ENCODE measurements at regions not wholly inside any gene's neighbourhood (a gene's known extent, or its start where the extent isn't known, plus 50 kb on each side); places are given as distances from the start of the nearest gene placed in this dataset.

DNA sequence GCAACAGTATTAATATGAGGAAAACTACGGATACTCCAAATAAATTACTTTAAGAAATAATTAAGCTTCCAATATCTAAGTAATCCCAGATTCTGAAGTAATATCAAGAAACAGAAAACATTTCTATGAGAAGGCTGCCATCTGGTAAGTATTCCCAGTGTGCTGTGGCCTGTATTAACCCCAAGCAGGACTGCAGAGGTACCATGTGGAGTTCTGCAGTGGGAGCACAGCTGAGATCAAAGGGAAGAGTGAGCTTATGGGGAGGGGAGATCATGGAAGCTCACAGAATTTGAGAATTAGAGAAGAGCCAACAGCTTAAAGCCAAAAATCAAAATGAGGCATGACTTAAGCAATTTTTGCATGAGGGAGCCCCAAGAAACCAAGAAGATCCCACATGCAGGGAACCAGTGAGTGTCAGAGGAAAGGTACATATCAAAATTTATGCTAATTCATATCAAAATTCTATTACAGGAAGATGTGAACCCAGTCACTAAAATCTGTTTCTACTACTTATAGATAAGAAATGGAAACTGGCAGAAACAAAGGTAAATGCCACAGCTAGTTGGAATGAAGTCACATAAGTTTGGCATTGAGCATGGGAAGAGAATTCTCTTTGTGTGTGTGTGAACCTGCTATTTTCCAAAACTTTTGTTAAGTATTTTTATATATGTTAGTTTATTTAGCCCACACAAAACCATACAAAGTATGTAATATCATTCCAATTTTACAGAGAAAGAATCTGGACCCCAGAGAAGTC, 62.6 kb upstream of the KITLG start:
- DNase-seq (ENCODE audit: low read depth in 2 of 2) = no peak

GRCh38 chr12:88638966-88639760, 58.9 kb upstream of the KITLG start:
- DNase-seq (ENCODE audit: low read depth in 2 of 2) = no peak

DNA sequence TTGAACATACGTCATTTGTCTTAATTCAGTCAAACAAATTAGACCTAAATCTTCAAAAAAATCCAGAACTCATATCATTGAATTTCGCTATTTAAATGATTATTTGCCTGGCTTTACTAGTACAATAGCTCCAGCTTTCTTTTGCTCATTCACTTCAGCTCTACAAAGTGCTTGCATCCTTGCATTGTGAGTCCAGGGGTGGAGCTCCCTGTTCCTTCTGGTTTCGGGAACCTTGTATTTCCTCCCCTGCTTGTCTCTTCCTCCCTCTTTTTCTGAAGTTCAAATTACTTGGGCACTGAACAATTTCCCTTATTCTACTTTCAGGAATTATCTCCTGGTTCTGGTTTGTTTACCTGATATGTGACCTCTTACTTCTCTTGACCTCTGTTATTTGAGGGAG, 58.1 kb upstream of the KITLG start:
- no peak for DNase-seq (ENCODE audit: low read depth in 2 of 2)

DNA sequence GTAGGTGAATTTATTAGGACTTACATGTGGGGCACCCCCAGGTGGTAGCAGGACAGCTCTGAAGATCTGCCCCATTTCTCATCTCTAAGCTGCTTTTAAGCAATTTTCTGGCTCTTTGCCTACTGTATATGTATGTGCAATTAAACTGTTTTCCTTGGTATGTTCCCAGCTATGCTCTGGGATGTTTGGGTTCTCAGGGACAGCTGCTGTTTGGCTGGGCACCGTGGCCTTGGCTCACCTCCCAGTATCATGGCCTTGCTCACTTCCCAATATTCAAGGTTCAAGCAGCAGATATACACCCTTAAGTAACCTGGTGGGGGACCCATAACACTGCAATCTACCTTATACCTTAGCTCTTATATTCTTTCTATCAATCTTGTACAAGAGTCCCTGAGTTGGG, 53.7 kb upstream of the KITLG start:
- no peak for DNase-seq (ENCODE audit: low read depth in 2 of 2)

- no peak for DNase-seq (ENCODE audit: low read depth in 2 of 2)
Measured at GRCh38 chr12:88633312-88633711, 53.0 kb upstream of the KITLG start.

- DNase-seq (ENCODE audit: low read depth in 2 of 2) = no peak
Measured at GRCh38 chr12:88630561-88630960, 50.3 kb upstream of the KITLG start.
